ENCODE measurements at regions not wholly inside any gene's neighbourhood (a gene's known extent, or its start where the extent isn't known, plus 50 kb on each side); places are given as distances from the start of the nearest gene placed in this dataset.

DNA sequence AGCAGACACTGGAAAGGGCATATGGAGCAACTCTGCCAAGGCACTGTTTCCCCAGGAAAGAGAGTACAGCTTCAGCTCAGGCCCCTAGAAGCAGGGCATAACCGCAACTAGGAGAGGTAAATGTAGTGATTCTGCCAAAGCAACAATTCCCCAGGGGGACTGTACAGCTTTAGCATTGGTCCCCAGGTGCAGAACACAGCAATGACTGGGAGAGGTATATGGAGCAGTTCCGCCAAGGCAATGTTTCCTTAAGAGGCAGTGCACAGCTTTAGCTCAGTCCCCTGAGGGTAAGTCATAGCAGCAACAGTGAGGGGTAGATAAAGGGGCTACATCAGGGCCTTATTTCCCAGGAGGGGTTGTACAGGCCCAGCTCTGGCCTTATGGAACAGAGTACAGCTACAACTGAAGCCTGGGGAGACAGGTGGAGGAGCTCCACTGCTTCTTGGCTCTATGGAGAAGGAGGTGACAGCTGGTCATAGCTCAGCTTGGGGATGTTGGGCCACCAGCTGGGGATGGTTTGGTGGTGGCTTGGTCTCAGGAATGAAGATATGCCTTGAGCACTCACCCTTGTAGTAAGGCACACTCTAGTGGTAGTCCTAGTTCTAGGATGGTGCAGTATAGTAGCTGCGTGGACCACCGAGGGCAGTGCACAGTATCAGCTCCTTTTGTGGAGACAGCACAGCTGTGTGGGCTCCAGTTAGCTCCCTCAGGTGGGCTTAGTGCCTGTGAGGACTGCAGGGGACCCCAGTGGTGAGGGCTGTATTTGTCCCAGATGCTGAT lies 582.7 kb downstream of the PTPRC start:
- Histone ChIP-seq H3K9ac (ENCODE audit: low read length) (no peak overlapping the region), H2AFZ (ENCODE audit: low read depth, low read length) (no peak overlapping the region), H3K4me3 (ENCODE audit: insufficient read depth, low read depth, low read length) (no peak overlapping the region), H3K27me3 (ENCODE audit: insufficient read depth, low read length) (no peaks in the 10 kb centered on the region), H3K36me3 (ENCODE audit: insufficient read depth, low read length) (no peaks in the 10 kb centered on the region), H3K27ac (ENCODE audit: low read depth, low read length) (no peak overlapping the region), H3K4me1 (ENCODE audit: insufficient read depth, low read length) (peaks cover 10% of the 10 kb centered on the region), H3K79me2 (ENCODE audit: insufficient read depth, low read length) (no peaks in the 10 kb centered on the region), H3K4me2 (ENCODE audit: low read length) (no peak overlapping the region), H3K9me3 (ENCODE audit: insufficient read depth, low read depth, low read length) (no peaks in the 10 kb centered on the region), H4K20me1 (ENCODE audit: insufficient read depth, low read length) (no peaks in the 10 kb centered on the region)
- DNase-seq (ENCODE audit: low read depth) (no peak), FAIRE-seq (no peak)
- Mint-ChIP-seq H3K9me3 (ENCODE audit: unreplicated experiment) (no peaks in the 10 kb centered on the region), H3K36me3 (ENCODE audit: low read depth, unreplicated experiment) (no peaks in the 10 kb centered on the region), H3K4me1 (ENCODE audit: low read depth, unreplicated experiment) (peaks cover 10% of the 10 kb centered on the region), H3K27me3 (ENCODE audit: low read depth, unreplicated experiment) (peaks cover 2% of the 10 kb centered on the region), H3K27ac (ENCODE audit: unreplicated experiment) (no peak overlapping the region), H3K4me3 (ENCODE audit: unreplicated experiment) (no peak overlapping the region)
- TF ChIP-seq, protein P1, sequence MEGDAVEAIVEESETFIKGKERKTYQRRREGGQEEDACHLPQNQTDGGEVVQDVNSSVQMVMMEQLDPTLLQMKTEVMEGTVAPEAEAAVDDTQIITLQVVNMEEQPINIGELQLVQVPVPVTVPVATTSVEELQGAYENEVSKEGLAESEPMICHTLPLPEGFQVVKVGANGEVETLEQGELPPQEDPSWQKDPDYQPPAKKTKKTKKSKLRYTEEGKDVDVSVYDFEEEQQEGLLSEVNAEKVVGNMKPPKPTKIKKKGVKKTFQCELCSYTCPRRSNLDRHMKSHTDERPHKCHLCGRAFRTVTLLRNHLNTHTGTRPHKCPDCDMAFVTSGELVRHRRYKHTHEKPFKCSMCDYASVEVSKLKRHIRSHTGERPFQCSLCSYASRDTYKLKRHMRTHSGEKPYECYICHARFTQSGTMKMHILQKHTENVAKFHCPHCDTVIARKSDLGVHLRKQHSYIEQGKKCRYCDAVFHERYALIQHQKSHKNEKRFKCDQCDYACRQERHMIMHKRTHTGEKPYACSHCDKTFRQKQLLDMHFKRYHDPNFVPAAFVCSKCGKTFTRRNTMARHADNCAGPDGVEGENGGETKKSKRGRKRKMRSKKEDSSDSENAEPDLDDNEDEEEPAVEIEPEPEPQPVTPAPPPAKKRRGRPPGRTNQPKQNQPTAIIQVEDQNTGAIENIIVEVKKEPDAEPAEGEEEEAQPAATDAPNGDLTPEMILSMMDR (IDR thresholded peaks at IDR 0.05; ENCODE audit: insufficient read depth, low read depth, low read length) = no peak
- TF ChIP-seq EZH2 (IDR thresholded peaks at IDR 0.05; ENCODE audit: insufficient read depth, low read length) = no peak

- Mint-ChIP-seq H3K27ac (ENCODE audit: unreplicated experiment) (no peak overlapping the region), H3K9me3 (ENCODE audit: unreplicated experiment) (no peaks in the 10 kb centered on the region), H3K27me3 (ENCODE audit: low read depth, unreplicated experiment) (no peaks in the 10 kb centered on the region), H3K4me1 (ENCODE audit: low read depth, unreplicated experiment) (peaks cover 15% of the 10 kb centered on the region), H3K36me3 (ENCODE audit: low read depth, unreplicated experiment) (no peaks in the 10 kb centered on the region), H3K4me3 (ENCODE audit: unreplicated experiment) (no peak overlapping the region)
- peaks cover 14% of the 10 kb centered on the region for H3K4me1 ChIP-seq (ENCODE audit: insufficient read depth, low read length)
- no peak overlapping the region for H2AFZ ChIP-seq (ENCODE audit: low read depth, low read length)
- FAIRE-seq = no peak
- no peaks in the 10 kb centered on the region for H3K36me3 ChIP-seq (ENCODE audit: insufficient read depth, low read length)
- no peaks in the 10 kb centered on the region for H3K9me3 ChIP-seq (ENCODE audit: insufficient read depth, low read depth, low read length)
- no peak overlapping the region for H3K4me2 ChIP-seq (ENCODE audit: low read length)
- H3K79me2 ChIP-seq (ENCODE audit: insufficient read depth, low read length) = no peaks in the 10 kb centered on the region
- TF ChIP-seq EZH2 (IDR thresholded peaks at IDR 0.05; ENCODE audit: insufficient read depth, low read length) = no peak
- TF ChIP-seq, protein P1 (IDR thresholded peaks at IDR 0.05; ENCODE audit: insufficient read depth, low read depth, low read length) = no peak
- H3K27me3 ChIP-seq (ENCODE audit: insufficient read depth, low read length) = no peaks in the 10 kb centered on the region
- no peak overlapping the region for H3K9ac ChIP-seq (ENCODE audit: low read length)
- H4K20me1 ChIP-seq (ENCODE audit: insufficient read depth, low read length) = no peaks in the 10 kb centered on the region
- no peak overlapping the region for H3K27ac ChIP-seq (ENCODE audit: low read depth, low read length)
- H3K4me3 ChIP-seq (ENCODE audit: insufficient read depth, low read depth, low read length) = no peak overlapping the region
- DNase-seq (ENCODE audit: low read depth) = peak; percentile 10
Measured at GRCh38 chr1:199223936-199224335, 585.1 kb downstream of the PTPRC start.

- peak overlapping the region; percentile 69 for H3K27ac ChIP-seq (ENCODE audit: low read depth, low read length)
- Mint-ChIP-seq H3K4me3 (ENCODE audit: unreplicated experiment) (no peak overlapping the region), H3K36me3 (ENCODE audit: low read depth, unreplicated experiment) (no peaks in the 10 kb centered on the region), H3K27ac (ENCODE audit: unreplicated experiment) (no peak overlapping the region), H3K4me1 (ENCODE audit: low read depth, unreplicated experiment) (peaks cover 15% of the 10 kb centered on the region), H3K27me3 (ENCODE audit: low read depth, unreplicated experiment) (no peaks in the 10 kb centered on the region), H3K9me3 (ENCODE audit: unreplicated experiment) (no peaks in the 10 kb centered on the region)
- H3K4me2 ChIP-seq (ENCODE audit: low read length) = peak overlapping the region; percentile 74
- H3K27me3 ChIP-seq (ENCODE audit: insufficient read depth, low read length) = no peaks in the 10 kb centered on the region
- no peak overlapping the region for H3K4me3 ChIP-seq (ENCODE audit: insufficient read depth, low read depth, low read length)
- no peaks in the 10 kb centered on the region for H3K9me3 ChIP-seq (ENCODE audit: insufficient read depth, low read depth, low read length)
- DNase-seq (ENCODE audit: low read depth) (peak; percentile 71), FAIRE-seq (no peak)
- H3K9ac ChIP-seq (ENCODE audit: low read length) = peak overlapping the region; percentile 44
- no peaks in the 10 kb centered on the region for H4K20me1 ChIP-seq (ENCODE audit: insufficient read depth, low read length)
- H3K79me2 ChIP-seq (ENCODE audit: insufficient read depth, low read length) = no peaks in the 10 kb centered on the region
- peak overlapping the region; percentile 32 for H2AFZ ChIP-seq (ENCODE audit: low read depth, low read length)
- H3K36me3 ChIP-seq (ENCODE audit: insufficient read depth, low read length) = no peaks in the 10 kb centered on the region
- peaks cover 14% of the 10 kb centered on the region for H3K4me1 ChIP-seq (ENCODE audit: insufficient read depth, low read length)
- no peak for TF ChIP-seq EZH2 (IDR thresholded peaks at IDR 0.05; ENCODE audit: insufficient read depth, low read length)
- TF ChIP-seq, protein P1 (IDR thresholded peaks at IDR 0.05; ENCODE audit: insufficient read depth, low read depth, low read length) = no peak
Measured at GRCh38 chr1:199226163-199226562, 587.3 kb downstream of the PTPRC start.

All from astrocyte (in vitro differentiated cells and primary cell).